ENCODE measurements at regions not wholly inside any gene's neighbourhood (a gene's known extent, or its start where the extent isn't known, plus 50 kb on each side); places are given as distances from the start of the nearest gene placed in this dataset.

DNA sequence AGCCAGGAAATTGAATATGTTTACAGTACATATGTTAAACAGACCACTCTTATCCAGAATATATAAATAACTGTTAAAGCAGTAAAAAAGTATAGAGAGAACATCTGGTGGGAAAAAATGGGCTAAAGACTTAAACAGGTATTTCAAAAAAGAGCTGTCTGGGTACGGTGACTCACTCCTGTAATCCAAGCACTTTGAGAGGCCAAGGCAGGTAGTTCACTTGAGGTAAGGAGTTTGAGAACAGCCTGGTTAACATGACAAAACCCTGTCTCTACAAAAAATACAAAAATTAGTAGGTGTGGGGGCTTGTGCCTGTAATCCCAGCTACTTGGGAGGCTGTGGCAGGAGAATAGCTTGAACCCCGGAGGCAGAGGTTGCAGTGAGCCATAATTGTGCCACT is 171.4 kb upstream of the FSIP2 start:
- Histone ChIP-seq H3K9ac (ENCODE audit: low read length) (no peak overlapping the region), H4K20me1 (ENCODE audit: insufficient read depth) (no peaks in the 10 kb centered on the region), H3K27ac (ENCODE audit: low read depth, low read length) (no peak overlapping the region), H3K9me2 (ENCODE audit: insufficient read depth) (no peaks in the 10 kb centered on the region), H3K27me3 (ENCODE audit: insufficient read depth, low read length) (no peaks in the 10 kb centered on the region), H3K9me3 (ENCODE audit: control insufficient read depth in 1 of 2, insufficient read depth in 1 of 2, low read depth in 1 of 2, low read length in 2 of 2) (no peaks in the 10 kb centered on the region), H3K4me3 (replicated peaks in 1 of 2; ENCODE audit: low read depth in 1 of 2, low read length in 2 of 2) (no peak overlapping the region), H3K4me2 (ENCODE audit: low read length) (no peak overlapping the region), H3K36me3 (ENCODE audit: control insufficient read depth in 1 of 2, insufficient read depth in 2 of 2, low read length in 2 of 2) (no peaks in the 10 kb centered on the region), H2AFZ (ENCODE audit: low read depth, low read length, poor library complexity, severe bottlenecking) (no peak overlapping the region), H3K79me2 (ENCODE audit: insufficient read depth, low read length) (no peaks in the 10 kb centered on the region), H3K4me1 (ENCODE audit: control insufficient read depth in 1 of 2, insufficient read depth in 2 of 2, low read length in 2 of 2) (0 out of 4 replicates have a peak, but pooled peaks cover 0 to 3% of the 10 kb centered on the region in 2 experiments)
- BruUV-seq (replicated peaks), result no TSS peak
- RAD21 ChIA-PET (ENCODE audit: low non-redundant PET in 1 of 2, low total read pairs in 2 of 2, uncharacterized antibody in 2 of 2, unreplicated experiment in 2 of 2), result no interaction called here
- POLR2A ChIA-PET, result no interaction called here
- intact Hi-C loops (cut with micrococcal nuclease), result no loop called here
- ATAC-seq, result no peak
- CTCF ChIA-PET, result no interaction called here
- no peak for DNase-seq (ENCODE audit: low read depth, low spot score)
- TF ChIP-seq CEBPB (IDR thresholded peaks at IDR 0.05; ENCODE audit: low read depth) (no peak), ZNF274 (IDR thresholded peaks at IDR 0.05; ENCODE audit: low read depth, low read length) (no peak), ELF1 (IDR thresholded peaks at IDR 0.05; ENCODE audit: borderline replicate concordance, low read depth) (no peak), SP1 (IDR thresholded peaks at IDR 0.05; ENCODE audit: low read depth) (no peak), TCF7L2 (IDR thresholded peaks at IDR 0.05; ENCODE audit: borderline replicate concordance, extremely low read depth, insufficient read depth, insufficient read length) (no peak), EZH2 (IDR thresholded peaks at IDR 0.05) (no peak), POLR2AphosphoS5 (IDR thresholded peaks at IDR 0.05; ENCODE audit: low read depth, low read length) (no peak), RAD21 (IDR thresholded peaks at IDR 0.05; ENCODE audit: low read depth) (no peak), CBX3 (IDR thresholded peaks at IDR 0.05; ENCODE audit: low read depth) (no peak)
- TF ChIP-seq, protein P1, sequence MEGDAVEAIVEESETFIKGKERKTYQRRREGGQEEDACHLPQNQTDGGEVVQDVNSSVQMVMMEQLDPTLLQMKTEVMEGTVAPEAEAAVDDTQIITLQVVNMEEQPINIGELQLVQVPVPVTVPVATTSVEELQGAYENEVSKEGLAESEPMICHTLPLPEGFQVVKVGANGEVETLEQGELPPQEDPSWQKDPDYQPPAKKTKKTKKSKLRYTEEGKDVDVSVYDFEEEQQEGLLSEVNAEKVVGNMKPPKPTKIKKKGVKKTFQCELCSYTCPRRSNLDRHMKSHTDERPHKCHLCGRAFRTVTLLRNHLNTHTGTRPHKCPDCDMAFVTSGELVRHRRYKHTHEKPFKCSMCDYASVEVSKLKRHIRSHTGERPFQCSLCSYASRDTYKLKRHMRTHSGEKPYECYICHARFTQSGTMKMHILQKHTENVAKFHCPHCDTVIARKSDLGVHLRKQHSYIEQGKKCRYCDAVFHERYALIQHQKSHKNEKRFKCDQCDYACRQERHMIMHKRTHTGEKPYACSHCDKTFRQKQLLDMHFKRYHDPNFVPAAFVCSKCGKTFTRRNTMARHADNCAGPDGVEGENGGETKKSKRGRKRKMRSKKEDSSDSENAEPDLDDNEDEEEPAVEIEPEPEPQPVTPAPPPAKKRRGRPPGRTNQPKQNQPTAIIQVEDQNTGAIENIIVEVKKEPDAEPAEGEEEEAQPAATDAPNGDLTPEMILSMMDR (IDR thresholded peaks at IDR 0.05 in 2 of 3, conservative IDR thresholded peaks at IDR 0.05 in 1 of 3; ENCODE audit: borderline replicate concordance in 1 of 3, insufficient read depth in 1 of 3, low read depth in 2 of 3, low read length in 2 of 3), result no peak

All from HCT116 (cell line).